Motor neuron (in vitro differentiated cells): ENCODE measurements at regions not wholly inside any gene's neighbourhood (a gene's known extent, or its start where the extent isn't known, plus 50 kb on each side); places are given as distances from the start of the nearest gene placed in this dataset.

Source experiments
- ATAC-seq, 8 experiments: fragments of 200-7000 bp; cut with Tn5 transposase; replicated peaks in 6 of 8; 2 replicates each; pipeline ENCODE4 v1.8.0; 2021; ENCODE audit warnings: mild to moderate bottlenecking in 8 of 8, moderate library complexity in 8 of 8
- H3K27ac ChIP-seq, 2 donors: fragments of 250-450 bp; sonication (Bioruptor Pico); 2 replicates each; pipeline ENCODE4 v1.9.0; 2021; ENCODE audit warnings: antibody characterized with exemption in 2 of 2, mild to moderate bottlenecking in 2 of 2, moderate library complexity in 1 of 2
- H3K4me1 ChIP-seq, 2 donors: fragments of 250-450 bp; sonication (Bioruptor Pico); replicated peaks in 1 of 2; 2 replicates each; pipeline ENCODE4 v1.6.1; 2021; ENCODE audit warnings: antibody characterized with exemption in 2 of 2, mild to moderate bottlenecking in 2 of 2, moderate library complexity in 1 of 2
- H3K4me3 ChIP-seq, 5 donors: fragments of 250-450 bp; sonication (Bioruptor Pico); 2 replicates each; pipeline ENCODE4 v1.9.0; 2021; ENCODE audit warnings: antibody characterized with exemption in 5 of 5, mild to moderate bottlenecking in 5 of 5, moderate library complexity in 4 of 5
- WGBS, 10 experiments: fragments of 450-650 bp; shearing (Covaris generic); methylation state at CpG; one replicate each; pipeline ENCODE4 v1.0.0; 2022; 5-methylcytosine and 5-hydroxymethylcytosine counted together
- in situ Hi-C, 9 experiments: fragments of 400-800 bp; cut with MboI; loops; one replicate each; pipeline ENCODE4 v1.15.0; 2021; ENCODE audit warnings: low sequenced_read_pairs in 9 of 9, low pct_unique_long_range_greater_than_20kb in 2 of 9; ENCODE audit not compliant: unreplicated experiment in 9 of 9

- no peak overlapping the region for H3K4me3 ChIP-seq
- in situ Hi-C loops: no loop called here
- peaks cover 0 to 5% of the 10 kb centered on the region in 2 donors for H3K4me1 ChIP-seq
- H3K27ac ChIP-seq: no peak overlapping the region
- no peak for ATAC-seq
- 20 to 100% (median 85%) methylated on average over 1 to 3 of the region's 3 CpGs; no CpG with 5 or more reads in 1 of the 10 experiments for WGBS, 10 experiments
Measured at GRCh38 chr1:112767646-112768045, 52.5 kb upstream of the PPM1J start.
